GM12878 (cell line): ENCODE measurements at regions not wholly inside any gene's neighbourhood (a gene's known extent, or its start where the extent isn't known, plus 50 kb on each side); places are given as distances from the start of the nearest gene placed in this dataset.

Source experiments
- ATAC-seq: fragments of 200-7000 bp; cut with Tn5 transposase; 3 replicates; pipeline ENCODE4 v1.9.1; 2020; ENCODE audit warnings: mild to moderate bottlenecking, moderate library complexity
- BruUV-seq: library from RNA; stranded (reverse); fragments of 400-500 nt; replicated peaks from 2 replicates; lab custom pipeline; 2021; lab: Mats Ljungman, UMichigan
- CTCF ChIA-PET: fragments of 300-600 bp; sonication (Branson Sonifier 250); formaldehyde crosslinking; extraction: SDS; loops from one replicate; lab custom pipeline; 2021; ENCODE audit warnings: inconsistent platforms; lab: Yijun Ruan, JAX
- POLR2A ChIA-PET: fragments of 350-600 bp; formaldehyde crosslinking; extraction: SDS; loops from one replicate; lab custom pipeline; 2021; ENCODE audit warnings: inconsistent platforms; lab: Charles Lee
- RAD21 ChIA-PET: fragments of 300-600 bp; sonication (Branson Sonifier 250); formaldehyde crosslinking; loops from one replicate; lab custom pipeline; 2023; ENCODE audit warnings: antibody characterized with exemption; ENCODE audit not compliant: unreplicated experiment; lab: Charles Lee
- SMC1A ChIA-PET: fragments of 300-600 bp; sonication (Branson Sonifier 250); formaldehyde crosslinking; loops from one replicate; lab custom pipeline; 2023; ENCODE audit not compliant: unreplicated experiment, uncharacterized antibody; lab: Charles Lee
- DNase-seq: peaks from one replicate; pipeline ENCODE4 v3.0.0-alpha.2; 2011; ENCODE audit warnings: low read depth, low spot score
- FAIRE-seq: peaks from 3 replicates; lab custom pipeline; 2011; peaks lifted over from hg19 to GRCh38; lab: Jason Lieb, UNC
- H2AFZ ChIP-seq: 2 replicates; pipeline ENCODE4 v1.6.0; 2011; ENCODE audit warnings: low read depth, low read length, control low read depth; ENCODE audit not compliant: control insufficient read depth
- H3K27ac ChIP-seq: 2 replicates; pipeline ENCODE4 v1.5.1; 2011; ENCODE audit warnings: control low read depth; ENCODE audit not compliant: control insufficient read depth, insufficient read depth
- H3K27me3 ChIP-seq, 2 experiments: replicated peaks in 1 of 2; 2 replicates each; pipeline versions ENCODE4 v1.6.0 to v1.6.1; 2011; ENCODE audit warnings: low read length in 1 of 2; ENCODE audit not compliant: control insufficient read depth in 2 of 2, insufficient read depth in 2 of 2
- H3K36me3 ChIP-seq, 2 experiments: 2 replicates each; pipeline ENCODE4 v1.5.1; 2011; ENCODE audit warnings: low read length in 1 of 2; ENCODE audit not compliant: control insufficient read depth in 2 of 2, insufficient read depth in 2 of 2
- H3K4me1 ChIP-seq: 2 replicates; pipeline ENCODE4 v1.6.1; 2011; ENCODE audit warnings: mild to moderate bottlenecking, low read length, moderate library complexity, mixed read lengths; ENCODE audit not compliant: control insufficient read depth, insufficient read depth
- H3K4me2 ChIP-seq: 2 replicates; pipeline ENCODE4 v1.6.0; 2011; ENCODE audit warnings: control low read depth; ENCODE audit not compliant: control insufficient read depth, insufficient read depth
- H3K4me3 ChIP-seq: fragments of 200-600 bp; sonication (generic); 2 replicates; pipeline ENCODE4 v1.5.1; 2016
- H3K79me2 ChIP-seq: 2 replicates; pipeline ENCODE4 v1.6.0; 2011; ENCODE audit warnings: low read length; ENCODE audit not compliant: control insufficient read depth, insufficient read depth
- H3K9ac ChIP-seq: 2 replicates; pipeline ENCODE4 v1.8.0; 2011; ENCODE audit warnings: low read length, control low read depth, mixed read lengths; ENCODE audit not compliant: control insufficient read depth, insufficient read depth
- H3K9me3 ChIP-seq: replicated peaks from 3 replicates; pipeline ENCODE4 v1.5.1; 2011; ENCODE audit warnings: mild to moderate bottlenecking, low read length; ENCODE audit not compliant: control insufficient read depth, insufficient read depth
- H4K20me1 ChIP-seq: 2 replicates; pipeline ENCODE4 v1.6.0; 2011; ENCODE audit not compliant: control insufficient read depth, insufficient read depth
- ATF7 ChIP-seq: fragments of 450-650 bp; IDR thresholded peaks from 2 replicates; pipeline ENCODE4 v1.6.1; 2016; ENCODE audit warnings: low read depth, mild to moderate bottlenecking
- CHD2 ChIP-seq: IDR thresholded peaks from 2 replicates; pipeline ENCODE4 v1.6.1; 2011; ENCODE audit warnings: low read depth, low read length, improper control_type of control experiment, borderline replicate concordance
- CTCF ChIP-seq, 3 experiments: IDR thresholded peaks in 2 of 3; conservative IDR thresholded peaks in 1 of 3; 2 replicates each; pipeline ENCODE4 v1.5.1; 2011; ENCODE audit warnings: low read depth in 3 of 3, low read length in 3 of 3, mild to moderate bottlenecking in 3 of 3, control low read depth in 2 of 3, moderate library complexity in 2 of 3, inconsistent platforms in 1 of 3, mixed read lengths in 1 of 3; ENCODE audit not compliant: control insufficient read depth in 2 of 3, insufficient read depth in 1 of 3; ENCODE audit errors: extremely low read depth in 1 of 3
- FOS ChIP-seq: IDR thresholded peaks from 3 replicates; pipeline ENCODE4 v1.6.1; 2011; ENCODE audit warnings: borderline replicate concordance; ENCODE audit not compliant: insufficient read length; ENCODE audit errors: extremely low read depth
- FOXK2 ChIP-seq: fragments of 450-650 bp; IDR thresholded peaks from 2 replicates; pipeline ENCODE4 v1.6.1; 2017; ENCODE audit warnings: mild to moderate bottlenecking, moderate library complexity
- GATAD2B ChIP-seq: fragments of 450-650 bp; conservative IDR thresholded peaks from 2 replicates; pipeline ENCODE4 v1.6.1; 2017; ENCODE audit warnings: low read depth, mild to moderate bottlenecking, moderate library complexity
- MXI1 ChIP-seq: fragments of 150-350 bp; IDR thresholded peaks from 2 replicates; pipeline ENCODE4 v1.6.1; 2011; ENCODE audit warnings: low read depth, mild to moderate bottlenecking, inconsistent platforms, low read length, improper control_type of control experiment
- POLR2A ChIP-seq: IDR thresholded peaks from 2 replicates; pipeline ENCODE4 v1.6.1; 2011; ENCODE audit warnings: low read depth, mild to moderate bottlenecking, low read length
- SREBF1 ChIP-seq: IDR thresholded peaks from 2 replicates; pipeline ENCODE4 v1.6.1; 2012; ENCODE audit warnings: mild to moderate bottlenecking, low read length
- YBX1 ChIP-seq: fragments of 450-650 bp; IDR thresholded peaks from 2 replicates; pipeline ENCODE4 v1.6.1; 2016; ENCODE audit warnings: antibody characterized with exemption
- ZNF274 ChIP-seq: IDR thresholded peaks from one replicate; pipeline ENCODE4 v1.8.0; 2011; ENCODE audit not compliant: insufficient read length, insufficient read depth
- ZNF687 ChIP-seq: fragments of 450-650 bp; IDR thresholded peaks from 2 replicates; pipeline ENCODE4 v1.6.1; 2017; ENCODE audit warnings: mild to moderate bottlenecking, moderate library complexity
- WGBS: methylation state at CpG from one replicate; pipeline ENCODE4 v1.1.6; 2016; ENCODE audit warnings: low lambda C conversion rate; ENCODE audit not compliant: insufficient replicate concordance, insufficient coverage; ENCODE audit errors: missing lambda C conversion rate; 5-methylcytosine and 5-hydroxymethylcytosine counted together
- in situ Hi-C: fragments of 300-500 bp; cut with MboI; formaldehyde crosslinking; loops from 9 replicates; pipeline ENCODE4 v1.14.3; 2018; ENCODE audit warnings: mixed read lengths
- intact Hi-C: fragments of 100-400 bp; cut with micrococcal nuclease; formaldehyde crosslinking; loops from one replicate; pipeline ENCODE4 v1.14.2; 2022; ENCODE audit not compliant: unreplicated experiment

- TF ChIP-seq CHD2 (no peak), POLR2A (no peak)
Observed at GRCh38 chr2:15735484-15736326, 144.0 kb downstream of the DDX1 start (continued).

- no peak for TF ChIP-seq ZNF687
- TF ChIP-seq YBX1, result no peak
- no peak for TF ChIP-seq ATF7
- TF ChIP-seq FOXK2, result no peak
- no peak for TF ChIP-seq GATAD2B
- TF ChIP-seq CTCF (IDR thresholded peaks at IDR 0.05 in 2 of 3, conservative IDR thresholded peaks at IDR 0.05 in 1 of 3; ENCODE audit: control insufficient read depth in 2 of 3, extremely low read depth in 1 of 3, insufficient read depth in 1 of 3, low read depth in 3 of 3, low read length in 3 of 3), result no peak
- TF ChIP-seq FOS, result no peak
- no peak for TF ChIP-seq MXI1
- no peak for TF ChIP-seq SREBF1
- no peak for TF ChIP-seq ZNF274
- in situ Hi-C loops, result no loop called here
- CTCF ChIA-PET, result no interaction called here
Observed at GRCh38 chr2:15736396-15737180, 144.9 kb downstream of the DDX1 start.

More at GRCh38 chr2:15736396-15737180, 144.9 kb downstream of the DDX1 start:
- no peak overlapping the region for H3K27ac ChIP-seq
- ChIA-PET RAD21 (no interaction called here), POLR2A (no interaction called here), SMC1A (no interaction called here)
- no peaks in the 10 kb centered on the region for H3K27me3 ChIP-seq
- no peak for DNase-seq
- FAIRE-seq, result no peak
- no TSS peak for BruUV-seq
- H3K4me3 ChIP-seq, result no peak overlapping the region
- no peaks in the 10 kb centered on the region for H4K20me1 ChIP-seq
- H3K36me3 ChIP-seq, result no peaks in the 10 kb centered on the region
- no peak overlapping the region for H3K4me2 ChIP-seq
- H3K79me2 ChIP-seq, result no peaks in the 10 kb centered on the region
- H2AFZ ChIP-seq, result no peak overlapping the region
- no peaks in the 10 kb centered on the region for H3K9me3 ChIP-seq
- ATAC-seq, result no peak
- no peak overlapping the region for H3K9ac ChIP-seq
- intact Hi-C loops, result no loop called here
- H3K4me1 ChIP-seq, result peaks cover 5% of the 10 kb centered on the region
- WGBS, result 41% methylated on average over 4 of the region's 4 CpGs
